H9 (cell line): ENCODE measurements at regions not wholly inside any gene's neighbourhood (a gene's known extent, or its start where the extent isn't known, plus 50 kb on each side); places are given as distances from the start of the nearest gene placed in this dataset.

Experiments
- DNase-seq: peaks from one replicate; pipeline ENCODE4 v3.0.0-alpha.2; 2017
- H2AFZ ChIP-seq: one replicate; pipeline ENCODE4 v1.6.1; 2013; ENCODE audit warnings: mild to moderate bottlenecking, low read length, control low read depth, moderate library complexity
- H2AK5ac ChIP-seq: 2 replicates; pipeline ENCODE4 v1.6.1; 2013; ENCODE audit warnings: low read length, control low read depth, mixed read lengths; ENCODE audit not compliant: insufficient read length
- H2BK120ac ChIP-seq: one replicate; pipeline ENCODE4 v1.6.1; 2013; ENCODE audit warnings: low read depth, mild to moderate bottlenecking, low read length, control low read depth, inconsistent platforms; ENCODE audit not compliant: poor library complexity, severe bottlenecking
- H2BK12ac ChIP-seq: 2 replicates; pipeline ENCODE4 v1.6.1; 2013; ENCODE audit warnings: low read length, control low read depth, mixed read lengths, low read depth; ENCODE audit not compliant: insufficient read length
- H2BK15ac ChIP-seq: 2 replicates; pipeline ENCODE4 v1.6.1; 2013; ENCODE audit warnings: low read depth, low read length, control low read depth
- H2BK20ac ChIP-seq: one replicate; pipeline ENCODE4 v1.6.1; 2013; ENCODE audit warnings: low read depth, mild to moderate bottlenecking, low read length, control low read depth, inconsistent platforms; ENCODE audit not compliant: poor library complexity, severe bottlenecking
- H2BK5ac ChIP-seq: 2 replicates; pipeline ENCODE4 v1.6.1; 2013; ENCODE audit warnings: low read length, control low read depth, mixed read lengths; ENCODE audit not compliant: insufficient read length
- H3K14ac ChIP-seq: 2 replicates; pipeline ENCODE4 v1.6.1; 2013; ENCODE audit warnings: low read length, control low read depth; ENCODE audit not compliant: insufficient read depth
- H3K18ac ChIP-seq: 2 replicates; pipeline ENCODE4 v1.6.1; 2013; ENCODE audit warnings: low read depth, mild to moderate bottlenecking, mixed read lengths, low read length, control low read depth; ENCODE audit not compliant: insufficient read length
- H3K23ac ChIP-seq: 2 replicates; pipeline ENCODE4 v1.6.1; 2013; ENCODE audit warnings: low read length, control low read depth, mixed read lengths, low read depth; ENCODE audit not compliant: insufficient read length
- H3K23me2 ChIP-seq: 2 replicates; pipeline ENCODE4 v1.6.1; 2013; ENCODE audit warnings: low read depth, mild to moderate bottlenecking, mixed read lengths, low read length, control low read depth; ENCODE audit not compliant: insufficient read length, poor library complexity, severe bottlenecking
- H3K27ac ChIP-seq: 2 replicates; pipeline ENCODE4 v1.5.1; 2013; ENCODE audit warnings: low read length, control low read depth, mixed read lengths, low read depth; ENCODE audit not compliant: insufficient read length
- H3K27me3 ChIP-seq: 2 replicates; pipeline ENCODE4 v1.6.1; 2013; ENCODE audit warnings: low read length, control low read depth, inconsistent platforms; ENCODE audit not compliant: insufficient read depth
- H3K4ac ChIP-seq: 2 replicates; pipeline ENCODE4 v1.6.1; 2013; ENCODE audit warnings: low read depth, mild to moderate bottlenecking, control low read depth, inconsistent platforms, low read length, moderate library complexity
- H3K4me1 ChIP-seq: 2 replicates; pipeline ENCODE4 v1.6.1; 2013; ENCODE audit warnings: low read length, control low read depth, inconsistent platforms; ENCODE audit not compliant: insufficient read depth
- H3K4me2 ChIP-seq: 2 replicates; pipeline ENCODE4 v1.6.1; 2013; ENCODE audit warnings: low read length, control low read depth, mixed read lengths; ENCODE audit not compliant: insufficient read length, insufficient read depth
- H3K56ac ChIP-seq: 2 replicates; pipeline ENCODE4 v1.6.1; 2013; ENCODE audit warnings: low read depth, mild to moderate bottlenecking, mixed read lengths, low read length, control low read depth; ENCODE audit not compliant: insufficient read length
- H3K79me1 ChIP-seq: 2 replicates; pipeline ENCODE4 v1.6.1; 2013; ENCODE audit warnings: low read depth, mild to moderate bottlenecking, moderate library complexity, low read length, control low read depth, inconsistent platforms; ENCODE audit not compliant: insufficient read depth, poor library complexity, severe bottlenecking
- H3K79me2 ChIP-seq: 2 replicates; pipeline ENCODE4 v1.6.1; 2013; ENCODE audit warnings: low read length, control low read depth, inconsistent platforms; ENCODE audit not compliant: insufficient read depth
- H3K9ac ChIP-seq: 2 replicates; pipeline ENCODE4 v1.6.1; 2013; ENCODE audit warnings: low read length, control low read depth, mixed read lengths; ENCODE audit not compliant: insufficient read length; ENCODE audit errors: extremely low read depth
- H3K9me3 ChIP-seq: one replicate; pipeline ENCODE4 v1.6.1; 2013; ENCODE audit warnings: low read depth, low read length, inconsistent platforms; ENCODE audit not compliant: control insufficient read depth
- H3T11ph ChIP-seq: one replicate; pipeline ENCODE4 v1.6.1; 2013; ENCODE audit warnings: mild to moderate bottlenecking, low read length, control low read depth, inconsistent platforms
- H4K20me1 ChIP-seq: one replicate; pipeline ENCODE4 v1.6.1; 2013; ENCODE audit not compliant: control insufficient read depth, insufficient read length, insufficient read depth
- H4K5ac ChIP-seq: 2 replicates; pipeline ENCODE4 v1.6.1; 2013; ENCODE audit warnings: low read depth, mild to moderate bottlenecking, mixed read lengths, low read length, control low read depth; ENCODE audit not compliant: insufficient read length
- H4K8ac ChIP-seq: replicated peaks from 2 replicates; pipeline ENCODE4 v1.6.1; 2013; ENCODE audit warnings: low read length, control low read depth, mixed read lengths, low read depth; ENCODE audit not compliant: insufficient read length
- H4K91ac ChIP-seq: 2 replicates; pipeline ENCODE4 v1.6.1; 2013; ENCODE audit warnings: low read depth, mild to moderate bottlenecking, moderate library complexity, mixed read lengths, low read length, control low read depth; ENCODE audit not compliant: insufficient read length
- H3K27ac Mint-ChIP-seq, 3 experiments: 2 replicates in 2 of 3; 3 replicates in 1 of 3; pipeline ENCODE4 v1.8.0; 2020 to 2021; ENCODE audit warnings: mixed read lengths in 3 of 3, mild to moderate bottlenecking in 1 of 3, moderate library complexity in 1 of 3
- H3K27me3 Mint-ChIP-seq: 2 replicates; pipeline ENCODE4 v1.8.0; 2021; ENCODE audit warnings: low read depth, mild to moderate bottlenecking, moderate library complexity, mixed read lengths
- H3K36me3 Mint-ChIP-seq, 3 experiments: 2 replicates in 2 of 3; 3 replicates in 1 of 3; pipeline ENCODE4 v1.8.0; 2020 to 2021; ENCODE audit warnings: low read depth in 3 of 3, mixed read lengths in 3 of 3; ENCODE audit not compliant: insufficient read depth in 1 of 3
- H3K4me1 Mint-ChIP-seq, 2 experiments: 2 replicates each; pipeline ENCODE4 v1.8.0; 2020; ENCODE audit warnings: mixed read lengths in 2 of 2
- H3K4me3 Mint-ChIP-seq, 2 experiments: 2 replicates in 1 of 2; 3 replicates in 1 of 2; pipeline ENCODE4 v1.8.0; 2020 to 2021; ENCODE audit warnings: mild to moderate bottlenecking in 2 of 2, mixed read lengths in 2 of 2, moderate library complexity in 1 of 2
- H3K9me3 Mint-ChIP-seq, 2 experiments: 2 replicates in 1 of 2; 3 replicates in 1 of 2; pipeline ENCODE4 v1.8.0; 2020; ENCODE audit warnings: mild to moderate bottlenecking in 2 of 2, mixed read lengths in 2 of 2, moderate library complexity in 1 of 2
- WGBS: extraction: QIAGEN DNeasy Blood & Tissue Kit; methylation state at CpG from one replicate; pipeline ENCODE4 v1.1.7; 2013; ENCODE audit warnings: missing lambda C conversion rate, low lambda C conversion rate, mixed read lengths; ENCODE audit not compliant: insufficient read length; ENCODE audit errors: extremely low coverage; 5-methylcytosine and 5-hydroxymethylcytosine counted together
- TF ChIP-seq, protein P1 (sequence below): fragments of 200-600 bp; sonication (generic); conservative IDR thresholded peaks from 3 replicates; pipeline ENCODE4 v1.8.0; 2021; ENCODE audit warnings: antibody characterized with exemption, mild to moderate bottlenecking

- no peak overlapping the region for H2AK5ac ChIP-seq
- no peak overlapping the region for H3K9ac ChIP-seq
- no peak overlapping the region for H3K4me3 Mint-ChIP-seq
- no peak overlapping the region for H4K5ac ChIP-seq
- no peak overlapping the region for H3K4me2 ChIP-seq
- H3K79me1 ChIP-seq: no peaks in the 10 kb centered on the region
- H3K23ac ChIP-seq: no peak overlapping the region
- no peak overlapping the region for H4K8ac ChIP-seq
- no peaks in the 10 kb centered on the region for H3K9me3 ChIP-seq
- H3K27ac Mint-ChIP-seq: no peak overlapping the region
- no peak overlapping the region for H3K27ac ChIP-seq
- no peak overlapping the region for H3K4ac ChIP-seq
- peaks cover 28% of the 10 kb centered on the region for H3K27me3 Mint-ChIP-seq
- H3K4me1 ChIP-seq: no peaks in the 10 kb centered on the region
- H3K27me3 ChIP-seq: no peaks in the 10 kb centered on the region
- H3K18ac ChIP-seq: no peak overlapping the region
- H3K4me1 Mint-ChIP-seq: peaks cover 3 to 8% of the 10 kb centered on the region in 2 experiments; a peak in 3 of 4 replicates
- H4K20me1 ChIP-seq: no peaks in the 10 kb centered on the region
- H3K23me2 ChIP-seq: no peaks in the 10 kb centered on the region
- no peak overlapping the region for H3T11ph ChIP-seq
- H2BK15ac ChIP-seq: no peak overlapping the region
- H2BK20ac ChIP-seq: no peak overlapping the region
- DNase-seq: no peak
- TF ChIP-seq, protein P1, sequence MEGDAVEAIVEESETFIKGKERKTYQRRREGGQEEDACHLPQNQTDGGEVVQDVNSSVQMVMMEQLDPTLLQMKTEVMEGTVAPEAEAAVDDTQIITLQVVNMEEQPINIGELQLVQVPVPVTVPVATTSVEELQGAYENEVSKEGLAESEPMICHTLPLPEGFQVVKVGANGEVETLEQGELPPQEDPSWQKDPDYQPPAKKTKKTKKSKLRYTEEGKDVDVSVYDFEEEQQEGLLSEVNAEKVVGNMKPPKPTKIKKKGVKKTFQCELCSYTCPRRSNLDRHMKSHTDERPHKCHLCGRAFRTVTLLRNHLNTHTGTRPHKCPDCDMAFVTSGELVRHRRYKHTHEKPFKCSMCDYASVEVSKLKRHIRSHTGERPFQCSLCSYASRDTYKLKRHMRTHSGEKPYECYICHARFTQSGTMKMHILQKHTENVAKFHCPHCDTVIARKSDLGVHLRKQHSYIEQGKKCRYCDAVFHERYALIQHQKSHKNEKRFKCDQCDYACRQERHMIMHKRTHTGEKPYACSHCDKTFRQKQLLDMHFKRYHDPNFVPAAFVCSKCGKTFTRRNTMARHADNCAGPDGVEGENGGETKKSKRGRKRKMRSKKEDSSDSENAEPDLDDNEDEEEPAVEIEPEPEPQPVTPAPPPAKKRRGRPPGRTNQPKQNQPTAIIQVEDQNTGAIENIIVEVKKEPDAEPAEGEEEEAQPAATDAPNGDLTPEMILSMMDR: no peak
- H3K36me3 Mint-ChIP-seq: no peaks in the 10 kb centered on the region
- no peak overlapping the region for H4K91ac ChIP-seq
- no peak overlapping the region for H3K56ac ChIP-seq
- H3K9me3 Mint-ChIP-seq: no peaks in the 10 kb centered on the region
- no CpG with 5 or more reads among the region's 13 CpGs for WGBS
- H2AFZ ChIP-seq: no peak overlapping the region
- H3K14ac ChIP-seq: no peak overlapping the region
- H2BK120ac ChIP-seq: no peak overlapping the region
- no peak overlapping the region for H2BK12ac ChIP-seq
- no peak overlapping the region for H2BK5ac ChIP-seq
- no peaks in the 10 kb centered on the region for H3K79me2 ChIP-seq
Observed at GRCh38 chr2:494853-495252, 182.4 kb downstream of the TMEM18 start.
